Stomach (tissue), 8 donors: ENCODE measurements at regions not wholly inside any gene's neighbourhood (a gene's known extent, or its start where the extent isn't known, plus 50 kb on each side); places are given as distances from the start of the nearest gene placed in this dataset.

Experiments
- DNase-seq, 2 donors: peaks; one replicate each; pipeline versions ENCODE4 v3.0.0 to v3.0.0-alpha.2; 2013 to 2019
- H3K27ac ChIP-seq, 5 donors: fragments of 200-600 bp in 4 of 5; sonication (generic) in 4 of 5; one replicate each; pipeline ENCODE4 v1.5.1; 2013 to 2019; ENCODE audit warnings: mild to moderate bottlenecking in 1 of 5, moderate library complexity in 1 of 5
- H3K27me3 ChIP-seq, 3 donors: fragments of 200-600 bp; sonication (generic); one replicate each; pipeline ENCODE4 v1.5.1; 2017 to 2019; ENCODE audit warnings: mixed run types in 1 of 3
- H3K36me3 ChIP-seq, 4 donors: fragments of 200-600 bp; sonication (generic); 1 replicate in 3 of 4; 2 replicates in 1 of 4; pipeline ENCODE4 v1.5.1; 2016 to 2019
- H3K4me1 ChIP-seq, 4 donors: fragments of 200-600 bp; sonication (generic); one replicate each; pipeline ENCODE4 v1.5.1; 2016 to 2019
- H3K4me3 ChIP-seq, 4 donors: fragments of 200-600 bp; sonication (generic) in 3 of 4; one replicate each; pipeline ENCODE4 v1.5.1; 2016 to 2019; ENCODE audit warnings: mild to moderate bottlenecking in 1 of 4
- H3K9me3 ChIP-seq, 4 donors: fragments of 200-600 bp; sonication (generic); one replicate each; pipeline ENCODE4 v1.5.1; 2016 to 2019
- CTCF ChIP-seq, 7 experiments: fragments of 450-650 bp in 4 of 7; fragments of 200-600 bp in 3 of 7; sonication (generic) in 3 of 7; IDR thresholded peaks; one replicate each; pipeline ENCODE4 v1.5.1; 2016 to 2019; ENCODE audit warnings: antibody characterized with exemption in 7 of 7, control low read depth in 2 of 7, mild to moderate bottlenecking in 1 of 7
- EP300 ChIP-seq: sonication (generic); formaldehyde crosslinking; IDR thresholded peaks from one replicate; pipeline ENCODE4 v1.6.1; 2017; ENCODE audit warnings: antibody characterized with exemption
- POLR2A ChIP-seq, 4 donors: fragments of 450-650 bp; IDR thresholded peaks; one replicate each; pipeline ENCODE4 v1.6.1; 2016; ENCODE audit warnings: antibody characterized with exemption in 4 of 4, control low read depth in 2 of 4, mild to moderate bottlenecking in 1 of 4, moderate library complexity in 1 of 4
- POLR2AphosphoS5 ChIP-seq, 3 donors: sonication (generic); formaldehyde crosslinking; IDR thresholded peaks; one replicate each; pipeline ENCODE4 v1.6.1; 2016; ENCODE audit warnings: antibody characterized with exemption in 3 of 3
- WGBS, 5 donors: extraction: QIAGEN DNeasy Blood & Tissue Kit in 3 of 5; methylation state at CpG; one replicate each; pipeline versions ENCODE4 v1.1.5 to v1.1.7; 2013 to 2018; 5-methylcytosine and 5-hydroxymethylcytosine counted together
- intact Hi-C: fragments of 100-400 bp; cut with DNase I; formaldehyde crosslinking; loops from one replicate; pipeline ENCODE4 v1.15.1; 2023; ENCODE audit warnings: low total_unique reads
- donor health status: healthy with polysubstance abuse.
- donor health status: Bipolar disorder and iron deficiency.
- donor health status: healthy.

GRCh38 chr18:71252351-71252865 lies 963.6 kb downstream of the SOCS6 start:
- TF ChIP-seq POLR2AphosphoS5 (IDR thresholded peaks at IDR 0.05), result no peak
- TF ChIP-seq CTCF (IDR thresholded peaks at IDR 0.05), result no peak
- no peak for TF ChIP-seq POLR2A (IDR thresholded peaks at IDR 0.05)
- no peak for TF ChIP-seq EP300
- WGBS, 5 donors, result 62 to 71% (median 65%) methylated on average over 6 of the region's 6 CpGs
- no peak overlapping the region for H3K4me3 ChIP-seq
- H3K4me1 ChIP-seq, result no peaks in the 10 kb centered on the region
- H3K27me3 ChIP-seq, result no peaks in the 10 kb centered on the region
- H3K27ac ChIP-seq, result no peak overlapping the region
- H3K9me3 ChIP-seq, result peaks cover 0 to 6% (median 0%) of the 10 kb centered on the region in 4 donors
- intact Hi-C loops, result no loop called here
- no peak for DNase-seq
- no peaks in the 10 kb centered on the region for H3K36me3 ChIP-seq

DNA sequence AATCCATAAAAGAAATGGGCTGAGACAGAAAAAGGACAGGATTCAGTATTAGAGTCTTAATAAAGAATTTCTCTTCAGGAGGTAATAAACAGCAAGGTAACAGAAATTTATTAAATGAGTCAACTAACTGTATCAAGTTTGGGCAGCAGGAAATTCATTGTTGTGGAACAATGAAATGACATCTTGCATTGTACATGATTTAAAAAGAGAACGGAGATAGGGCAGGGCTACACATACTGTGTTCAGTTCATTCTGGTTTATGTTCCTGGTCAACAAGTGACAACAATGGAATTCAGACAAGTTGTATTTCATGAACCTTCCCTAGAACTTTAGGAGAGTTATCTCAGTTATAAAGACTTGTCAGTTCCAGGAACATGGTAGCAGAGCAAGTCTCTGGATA lies 961.3 kb downstream of the SOCS6 start:
- Histone ChIP-seq H3K36me3 (no peaks in the 10 kb centered on the region), H3K4me3 (no peak overlapping the region), H3K4me1 (no peaks in the 10 kb centered on the region), H3K9me3 (no peaks in the 10 kb centered on the region), H3K27me3 (no peaks in the 10 kb centered on the region), H3K27ac (no peak overlapping the region)
- no peak for TF ChIP-seq CTCF (IDR thresholded peaks at IDR 0.05)
- TF ChIP-seq POLR2AphosphoS5 (IDR thresholded peaks at IDR 0.05), result no peak
- TF ChIP-seq POLR2A (IDR thresholded peaks at IDR 0.05), result no peak
- no peak for TF ChIP-seq EP300
- WGBS, 5 donors, result 45 to 65% (median 50%) methylated on average over 1 of the region's 1 CpG
- intact Hi-C loops, result no loop called here
- no peak for DNase-seq

GRCh38 chr18:71249791-71250190 lies 960.9 kb downstream of the SOCS6 start:
- no peak for DNase-seq

DNA sequence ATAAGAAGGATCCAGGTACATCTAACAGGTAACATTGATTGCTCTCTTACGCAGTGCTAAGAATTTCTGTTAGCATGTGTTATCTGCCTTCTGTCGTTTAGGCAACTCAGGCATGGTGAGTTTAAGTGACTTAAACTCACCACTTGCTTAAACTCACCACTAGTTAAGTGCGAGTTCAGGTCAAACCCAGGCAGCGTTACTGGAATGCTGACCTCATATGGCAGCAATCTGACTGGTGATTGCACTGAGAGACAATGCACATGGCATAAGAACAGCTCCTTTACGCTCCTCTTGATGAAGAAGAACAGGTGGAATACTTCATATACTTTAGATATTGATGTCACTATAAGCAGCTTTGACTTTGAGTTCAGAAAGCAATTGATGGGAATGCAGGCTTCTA lies 954.1 kb downstream of the SOCS6 start:
- intact Hi-C loops, result no loop called here
- DNase-seq, result no peak
- no peaks in the 10 kb centered on the region for H3K9me3 ChIP-seq
- 35 to 56% (median 46%) methylated on average over 5 of the region's 5 CpGs for WGBS, 5 donors
- no peaks in the 10 kb centered on the region for H3K4me1 ChIP-seq
- TF ChIP-seq EP300, result no peak
- TF ChIP-seq CTCF (IDR thresholded peaks at IDR 0.05), result no peak
- no peak for TF ChIP-seq POLR2AphosphoS5 (IDR thresholded peaks at IDR 0.05)
- no peak for TF ChIP-seq POLR2A (IDR thresholded peaks at IDR 0.05)
- no peak overlapping the region for H3K27ac ChIP-seq
- H3K36me3 ChIP-seq, result no peaks in the 10 kb centered on the region
- H3K27me3 ChIP-seq, result no peaks in the 10 kb centered on the region
- H3K4me3 ChIP-seq, result no peak overlapping the region

More at GRCh38 chr18:71249791-71250190, 960.9 kb downstream of the SOCS6 start:
- no peak for TF ChIP-seq POLR2A (IDR thresholded peaks at IDR 0.05)
- no peak for TF ChIP-seq EP300
- no peak for TF ChIP-seq CTCF (IDR thresholded peaks at IDR 0.05)
- TF ChIP-seq POLR2AphosphoS5 (IDR thresholded peaks at IDR 0.05), result no peak
- H3K36me3 ChIP-seq, result no peaks in the 10 kb centered on the region
- H3K4me1 ChIP-seq, result no peaks in the 10 kb centered on the region
- no peaks in the 10 kb centered on the region for H3K9me3 ChIP-seq
- no peak overlapping the region for H3K27ac ChIP-seq
- intact Hi-C loops, result no loop called here
- H3K4me3 ChIP-seq, result no peak overlapping the region
- H3K27me3 ChIP-seq, result no peaks in the 10 kb centered on the region
